GM19193 (cell line): ENCODE measurements at regions not wholly inside any gene's neighbourhood (a gene's known extent, or its start where the extent isn't known, plus 50 kb on each side); places are given as distances from the start of the nearest gene placed in this dataset.

Experiments used
- POLR2A ChIP-seq: IDR thresholded peaks from 4 replicates; pipeline ENCODE4 v1.6.1; 2011; ENCODE audit not compliant: insufficient read depth, insufficient read length; ENCODE audit errors: extremely low read depth

GRCh38 chr2:40877734-40878288 is 425.9 kb upstream of the SLC8A1 start:
- TF ChIP-seq POLR2A: no peak

GRCh38 chr2:40879305-40879704 is 427.4 kb upstream of the SLC8A1 start:
- TF ChIP-seq POLR2A: no peak

GRCh38 chr2:40886100-40886499 is 434.2 kb upstream of the SLC8A1 start:
- TF ChIP-seq POLR2A: no peak

- no peak for TF ChIP-seq POLR2A
Measured at GRCh38 chr2:40886655-40887054, 434.8 kb upstream of the SLC8A1 start.

GRCh38 chr2:40896358-40896757 is 444.5 kb upstream of the SLC8A1 start:
- TF ChIP-seq POLR2A: no peak

GRCh38 chr2:40914666-40915065 is 462.8 kb upstream of the SLC8A1 start:
- no peak for TF ChIP-seq POLR2A

- no peak for TF ChIP-seq POLR2A
Measured at GRCh38 chr2:40915651-40916050, 463.8 kb upstream of the SLC8A1 start.

GRCh38 chr2:40935349-40935748 is 483.5 kb upstream of the SLC8A1 start:
- TF ChIP-seq POLR2A: no peak

- TF ChIP-seq POLR2A: no peak
Measured at GRCh38 chr2:40937284-40937683, 485.4 kb upstream of the SLC8A1 start.

- TF ChIP-seq POLR2A: no peak
Measured at GRCh38 chr2:40953341-40953740, 501.5 kb upstream of the SLC8A1 start.

GRCh38 chr2:40955042-40955441 is 503.2 kb upstream of the SLC8A1 start:
- no peak for TF ChIP-seq POLR2A

GRCh38 chr2:40955635-40956034 is 503.7 kb upstream of the SLC8A1 start:
- no peak for TF ChIP-seq POLR2A

GRCh38 chr2:40957508-40957907 is 505.6 kb upstream of the SLC8A1 start:
- TF ChIP-seq POLR2A: no peak

- TF ChIP-seq POLR2A: no peak
Measured at GRCh38 chr2:40962026-40962425, 510.1 kb upstream of the SLC8A1 start.

GRCh38 chr2:40964509-40965250 is 512.8 kb upstream of the SLC8A1 start:
- TF ChIP-seq POLR2A: no peak

GRCh38 chr2:40967451-40967850 is 515.6 kb upstream of the SLC8A1 start:
- TF ChIP-seq POLR2A: no peak

GRCh38 chr2:40975151-40975550 is 523.3 kb upstream of the SLC8A1 start:
- no peak for TF ChIP-seq POLR2A

- no peak for TF ChIP-seq POLR2A
Measured at GRCh38 chr2:40997362-40997761, 545.5 kb upstream of the SLC8A1 start.

GRCh38 chr2:41000374-41000773 is 548.5 kb upstream of the SLC8A1 start:
- TF ChIP-seq POLR2A: no peak
